H1 (cell line): ENCODE measurements at regions not wholly inside any gene's neighbourhood (a gene's known extent, or its start where the extent isn't known, plus 50 kb on each side); places are given as distances from the start of the nearest gene placed in this dataset.

ENCODE experiments used
- CTCF ChIA-PET: fragments of 300-600 bp; sonication (Branson Sonifier 250); formaldehyde crosslinking; loops from one replicate; lab custom pipeline; 2021; ENCODE audit not compliant: partially characterized antibody; lab: Charles Lee
- POLR2A ChIA-PET: fragments of 300-600 bp; sonication (Branson Sonifier 250); formaldehyde crosslinking; loops from one replicate; lab custom pipeline; 2021; ENCODE audit warnings: inconsistent platforms; ENCODE audit not compliant: partially characterized antibody; lab: Charles Lee
- DNase-seq, 2 experiments: peaks; one replicate each; pipeline versions ENCODE4 v3.0.0 to v3.0.0-alpha.2; 2010 to 2022; ENCODE audit warnings: low spot score in 2 of 2, low read depth in 1 of 2, mixed read lengths in 1 of 2
- FAIRE-seq: peaks from 2 replicates; lab custom pipeline; 2011; peaks lifted over from hg19 to GRCh38; lab: Jason Lieb, UNC
- H2AFZ ChIP-seq: 2 replicates; pipeline ENCODE4 v1.8.1; 2012; ENCODE audit warnings: low read length, inconsistent platforms
- H2AK5ac ChIP-seq: 2 replicates; pipeline ENCODE4 v1.6.1; 2013; ENCODE audit warnings: low read depth, low read length
- H2BK120ac ChIP-seq: replicated peaks from 2 replicates; pipeline ENCODE3; 2013; ENCODE audit warnings: low read depth, low read length, inconsistent platforms
- H2BK12ac ChIP-seq: 2 replicates; pipeline ENCODE4 v1.6.1; 2013; ENCODE audit warnings: low read depth, low read length
- H2BK15ac ChIP-seq: 2 replicates; pipeline ENCODE4 v1.6.1; 2013; ENCODE audit warnings: low read length
- H2BK20ac ChIP-seq: 2 replicates; pipeline ENCODE4 v1.6.1; 2013; ENCODE audit warnings: low read length
- H2BK5ac ChIP-seq: 2 replicates; pipeline ENCODE4 v1.6.1; 2013; ENCODE audit warnings: low read depth, low read length
- H3K14ac ChIP-seq: 2 replicates; pipeline ENCODE4 v1.6.1; 2013; ENCODE audit warnings: inconsistent platforms; ENCODE audit not compliant: insufficient read length
- H3K18ac ChIP-seq: 2 replicates; pipeline ENCODE4 v1.6.1; 2013; ENCODE audit warnings: low read length; ENCODE audit errors: extremely low read depth
- H3K23ac ChIP-seq: 2 replicates; pipeline ENCODE4 v1.6.1; 2013; ENCODE audit warnings: inconsistent platforms; ENCODE audit not compliant: insufficient read length
- H3K23me2 ChIP-seq: 2 replicates; pipeline ENCODE4 v1.6.1; 2013; ENCODE audit warnings: low read depth, low read length
- H3K27ac ChIP-seq: 2 replicates; pipeline ENCODE4 v1.6.1; 2011; ENCODE audit warnings: low read depth, low read length, inconsistent platforms
- H3K27me3 ChIP-seq, 4 experiments: replicated peaks in 1 of 4; 1 replicate in 1 of 4; 2 replicates in 3 of 4; pipeline versions ENCODE4 v1.6.1 to v1.8.1; 2011 to 2013; ENCODE audit warnings: low read length in 3 of 4, mild to moderate bottlenecking in 3 of 4, inconsistent platforms in 2 of 4, mixed read lengths in 2 of 4, moderate library complexity in 1 of 4; ENCODE audit not compliant: control insufficient read depth in 3 of 4, insufficient read depth in 3 of 4; ENCODE audit errors: extremely low read depth in 1 of 4
- H3K36me3 ChIP-seq, 4 experiments: 2 replicates each; pipeline versions ENCODE4 v1.6.1 to v1.8.1; 2011 to 2013; ENCODE audit warnings: mild to moderate bottlenecking in 4 of 4, low read length in 3 of 4, moderate library complexity in 2 of 4, control low read depth in 1 of 4, inconsistent platforms in 1 of 4; ENCODE audit not compliant: insufficient read depth in 4 of 4, control insufficient read depth in 2 of 4
- H3K4ac ChIP-seq: replicated peaks from 2 replicates; pipeline ENCODE3; 2013; ENCODE audit warnings: low read length, low read depth, mixed read lengths, inconsistent platforms; ENCODE audit not compliant: insufficient read length
- H3K4me1 ChIP-seq, 4 experiments: replicated peaks in 1 of 4; 1 replicate in 1 of 4; 2 replicates in 3 of 4; pipeline versions ENCODE4 v1.6.1 to v1.8.1; 2011 to 2013; ENCODE audit warnings: low read length in 3 of 4, inconsistent platforms in 2 of 4, mixed read lengths in 1 of 4; ENCODE audit not compliant: insufficient read depth in 4 of 4, control insufficient read depth in 3 of 4
- H3K4me2 ChIP-seq, 2 experiments: 2 replicates each; pipeline versions ENCODE4 v1.6.1 to v1.8.1; 2011 to 2013; ENCODE audit warnings: low read depth in 2 of 2, low read length in 2 of 2, control low read depth in 1 of 2, inconsistent platforms in 1 of 2, mild to moderate bottlenecking in 1 of 2; ENCODE audit not compliant: insufficient read depth in 1 of 2
- H3K4me3 ChIP-seq, 4 experiments: fragments of 200-600, 300-600 bp in 1 of 4; sonication (generic), shearing (Covaris generic), sonication (Bioruptor Twin) in 1 of 4; 2 replicates each; pipeline versions ENCODE4 v1.5.1 to v1.8.1; 2011 to 2016; ENCODE audit warnings: low read length in 4 of 4, low read depth in 3 of 4, control low read depth in 2 of 4, inconsistent platforms in 2 of 4, mild to moderate bottlenecking in 2 of 4, mixed read lengths in 1 of 4, moderate library complexity in 1 of 4; ENCODE audit not compliant: insufficient read depth in 2 of 4; ENCODE audit errors: extremely low read depth in 1 of 4
- H3K56ac ChIP-seq: replicated peaks from 2 replicates; pipeline ENCODE3; 2013; ENCODE audit warnings: low read depth, mild to moderate bottlenecking, mixed read lengths, low read length, inconsistent platforms; ENCODE audit not compliant: insufficient read length
- H3K79me1 ChIP-seq: 2 replicates; pipeline ENCODE4 v1.6.1; 2013; ENCODE audit warnings: low read depth, low read length, control low read depth
- H3K79me2 ChIP-seq, 2 experiments: 2 replicates each; pipeline versions ENCODE4 v1.6.1 to v1.8.1; 2012 to 2013; ENCODE audit warnings: low read length in 2 of 2, mild to moderate bottlenecking in 2 of 2, inconsistent platforms in 1 of 2; ENCODE audit not compliant: insufficient read depth in 2 of 2, control insufficient read depth in 1 of 2
- H3K9ac ChIP-seq, 4 experiments: replicated peaks in 1 of 4; 1 replicate in 1 of 4; 2 replicates in 3 of 4; pipeline versions ENCODE4 v1.6.1 to v1.8.1; 2011 to 2013; ENCODE audit warnings: low read depth in 3 of 4, low read length in 3 of 4, control low read depth in 2 of 4, mild to moderate bottlenecking in 2 of 4, moderate library complexity in 2 of 4, inconsistent platforms in 1 of 4; ENCODE audit errors: extremely low read depth in 1 of 4
- H3K9me3 ChIP-seq, 2 experiments: 2 replicates each; pipeline versions ENCODE4 v1.6.1 to v1.8.1; 2012 to 2013; ENCODE audit warnings: mild to moderate bottlenecking in 2 of 2, moderate library complexity in 2 of 2, control low read depth in 1 of 2, inconsistent platforms in 1 of 2, low read depth in 1 of 2, low read length in 1 of 2, mixed read lengths in 1 of 2; ENCODE audit not compliant: insufficient read depth in 2 of 2
- H4K20me1 ChIP-seq, 2 experiments: replicated peaks in 1 of 2; 2 replicates each; pipeline versions ENCODE3 to v1.8.1; 2011 to 2013; ENCODE audit warnings: inconsistent platforms in 2 of 2, low read length in 2 of 2, mild to moderate bottlenecking in 1 of 2; ENCODE audit not compliant: insufficient read depth in 2 of 2, control insufficient read depth in 1 of 2
- H4K5ac ChIP-seq: 2 replicates; pipeline ENCODE4 v1.6.1; 2013; ENCODE audit warnings: low read length, low read depth, mixed read lengths, inconsistent platforms; ENCODE audit not compliant: insufficient read length
- H4K8ac ChIP-seq: 2 replicates; pipeline ENCODE4 v1.8.0; 2013; ENCODE audit warnings: mild to moderate bottlenecking, moderate library complexity, low read length, inconsistent platforms; ENCODE audit not compliant: insufficient read depth; ENCODE audit errors: extremely low read depth
- H4K91ac ChIP-seq: replicated peaks from 2 replicates; pipeline ENCODE3; 2013; ENCODE audit warnings: low read length, mixed read lengths, inconsistent platforms; ENCODE audit not compliant: insufficient read length
- CEBPB ChIP-seq: IDR thresholded peaks from 2 replicates; pipeline ENCODE4 v1.6.1; 2012; ENCODE audit warnings: low read depth, low read length
- RXRA ChIP-seq: IDR thresholded peaks from 2 replicates; pipeline ENCODE4 v1.6.1; 2011; ENCODE audit warnings: low read depth, mild to moderate bottlenecking, low read length, moderate library complexity; ENCODE audit not compliant: insufficient read depth
- SAP30 ChIP-seq: fragments of 300-600 bp; sonication (generic); IDR thresholded peaks from 2 replicates; pipeline ENCODE4 v1.7.1; 2012; ENCODE audit warnings: low read length, moderate library complexity, mild to moderate bottlenecking, inconsistent platforms; ENCODE audit not compliant: insufficient read depth, insufficient replicate concordance
- WGBS, 2 experiments: shearing (Covaris generic) in 1 of 2; methylation state at CpG; one replicate each; pipeline versions ENCODE4 v1.1.6 to v1.1.7; 2013 to 2015; ENCODE audit warnings: low lambda C conversion rate in 2 of 2, mixed read lengths in 2 of 2, inconsistent platforms in 1 of 2, low coverage in 1 of 2, missing lambda C conversion rate in 1 of 2; ENCODE audit not compliant: insufficient replicate concordance in 2 of 2, insufficient coverage in 1 of 2, insufficient read length in 1 of 2; ENCODE audit errors: extremely low coverage in 1 of 2, missing lambda C conversion rate in 1 of 2; 5-methylcytosine and 5-hydroxymethylcytosine counted together

DNA sequence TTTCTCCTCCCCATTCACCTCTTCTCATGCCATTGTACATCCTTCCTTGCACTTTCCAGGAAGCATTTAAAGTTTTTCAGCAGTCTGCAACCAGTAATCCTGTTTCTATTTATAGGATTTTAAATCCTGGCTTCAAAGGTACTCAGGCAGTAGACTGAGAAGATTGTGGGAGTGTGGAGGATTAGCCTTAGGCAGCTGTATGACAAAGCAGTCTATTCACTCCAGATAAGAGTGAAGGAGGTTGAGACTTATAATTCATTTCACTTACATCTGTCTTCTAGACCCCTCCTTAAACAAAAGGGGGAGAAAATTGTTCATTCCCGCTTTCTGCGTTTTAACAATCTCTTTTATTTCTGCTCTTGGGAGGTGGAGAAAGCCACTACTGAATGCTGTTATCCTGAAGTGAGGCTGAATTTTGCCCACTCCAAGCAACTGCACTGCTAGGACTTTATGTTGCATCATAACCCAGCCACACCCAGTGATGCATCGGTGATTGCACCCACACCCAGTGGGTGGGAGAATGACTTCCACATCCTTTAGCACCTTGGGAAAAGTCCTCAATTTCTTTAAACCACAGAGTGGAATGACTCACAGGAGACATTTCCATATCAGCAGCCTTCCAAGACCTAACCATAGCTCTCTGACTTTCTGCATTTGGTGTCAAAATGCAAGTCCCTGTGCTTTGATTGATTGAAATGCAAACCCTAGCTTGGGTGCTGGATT is 382.5 kb upstream of the ATP2B1 start:
- Histone ChIP-seq H4K20me1 (no peaks in the 10 kb centered on the region), H2AFZ (no peak overlapping the region), H3K4me1 (peaks cover 0 to 4% (median 2%) of the 10 kb centered on the region in 4 experiments; a peak in 2 of 7 replicates), H3K14ac (no peak overlapping the region), H3K18ac (peak overlapping the region; percentile 27; the same call in 1 of the 2 replicates), H3K79me1 (no peaks in the 10 kb centered on the region), H2BK5ac (no peak overlapping the region), H3K56ac (no peak overlapping the region), H3K4me2 (no peak overlapping the region; a peak in 1 of 4 replicates), H2BK120ac (no peak overlapping the region), H2BK15ac (no peak overlapping the region), H3K23ac (no peak overlapping the region), H4K91ac (no peak overlapping the region), H2AK5ac (no peak overlapping the region), H3K9me3 (no peaks in the 10 kb centered on the region), H3K27ac (no peak overlapping the region), H3K9ac (no peak overlapping the region)
- no peak for FAIRE-seq
- DNase-seq, result no peak
- CTCF ChIA-PET, result interaction anchor here (0.5 to 1.1 kb wide), 5 partner anchors 9 to 855 kb away, joined by 3 read pairs; no protein-coding TSS in a partner anchor
- TF ChIP-seq SAP30 (no peak), CEBPB (peak; percentile 32; the same call in 1 of the 2 replicates), RXRA (no peak)
- TF ChIP-seq, all 59 proteins: peak for 1
- Histone ChIP-seq H3K4ac (no peak overlapping the region), H3K27me3 (no peaks in the 10 kb centered on the region), H3K4me3 (no peak overlapping the region), H2BK12ac (no peak overlapping the region), H4K8ac (no peak overlapping the region), H2BK20ac (no peak overlapping the region), H3K36me3 (no peaks in the 10 kb centered on the region), H3K23me2 (no peaks in the 10 kb centered on the region), H4K5ac (no peak overlapping the region), H3K79me2 (no peaks in the 10 kb centered on the region)
- POLR2A ChIA-PET, result no interaction called here
- 91% methylated on average over 3 of the region's 3 CpGs; no CpG with 5 or more reads in 1 of the 2 experiments for WGBS, 2 experiments
